HepG2 (cell line): ENCODE measurements at regions not wholly inside any gene's neighbourhood (a gene's known extent, or its start where the extent isn't known, plus 50 kb on each side); places are given as distances from the start of the nearest gene placed in this dataset.

Experiments
- ATAC-seq: fragments of 200-7000 bp; cut with Tn5 transposase; 3 replicates; pipeline ENCODE4 v1.9.1; 2020; ENCODE audit warnings: mild to moderate bottlenecking, moderate library complexity
- BruUV-seq: library from RNA; stranded (reverse); fragments of 400-500 nt; replicated peaks from 2 replicates; lab custom pipeline; 2021; lab: Mats Ljungman, UMichigan
- CTCF ChIA-PET: fragments of 300-600 bp; formaldehyde crosslinking; extraction: SDS; loops from one replicate; lab custom pipeline; 2021; ENCODE audit warnings: low total read pairs, inconsistent platforms, low intra/inter-chr PET ratio; lab: Yijun Ruan, JAX
- POLR2A ChIA-PET: fragments of 350-600 bp; sonication (Branson Sonifier 250); formaldehyde crosslinking; loops from one replicate; lab custom pipeline; 2020; ENCODE audit warnings: antibody characterized with exemption, inconsistent platforms; lab: Yijun Ruan, JAX
- DNase-seq: peaks from one replicate; pipeline ENCODE4 v3.0.0-alpha.2; 2015; ENCODE audit warnings: low spot score
- FAIRE-seq: peaks from 3 replicates; lab custom pipeline; 2011; peaks lifted over from hg19 to GRCh38; lab: Jason Lieb, UNC
- H2AFZ ChIP-seq: one replicate; pipeline ENCODE4 v1.6.1; 2011; ENCODE audit warnings: low read length, inconsistent platforms
- H3K27ac ChIP-seq: fragments of 300-600 bp; 3 replicates; pipeline ENCODE4 v1.8.0; 2011; ENCODE audit warnings: mixed run types, mild to moderate bottlenecking, mixed read lengths, low read length, inconsistent platforms; ENCODE audit not compliant: insufficient read depth; ENCODE audit errors: extremely low read length
- H3K27me3 ChIP-seq, 2 experiments: fragments of 200-600 bp in 1 of 2; 2 replicates in 1 of 2; 3 replicates in 1 of 2; pipeline versions ENCODE4 v1.6.0 to v1.8.0; 2011; ENCODE audit warnings: low read length in 2 of 2, mild to moderate bottlenecking in 2 of 2, moderate library complexity in 2 of 2, inconsistent platforms in 1 of 2; ENCODE audit not compliant: insufficient read depth in 2 of 2, control insufficient read depth in 1 of 2
- H3K36me3 ChIP-seq, 2 experiments: fragments of 200-600 bp in 1 of 2; replicated peaks in 1 of 2; 2 replicates in 1 of 2; 3 replicates in 1 of 2; pipeline versions ENCODE4 v1.5.1 to v1.8.0; 2011; ENCODE audit warnings: low read length in 2 of 2, inconsistent platforms in 1 of 2; ENCODE audit not compliant: insufficient read depth in 2 of 2, control insufficient read depth in 1 of 2
- H3K4me1 ChIP-seq: 2 replicates; pipeline ENCODE4 v1.5.1; 2012; ENCODE audit warnings: low read length, inconsistent platforms; ENCODE audit not compliant: insufficient read depth
- H3K4me2 ChIP-seq: 2 replicates; pipeline ENCODE4 v1.6.0; 2011; ENCODE audit warnings: low read depth, low read length, inconsistent platforms
- H3K4me3 ChIP-seq, 3 experiments: fragments of 200-600 bp in 1 of 3; sonication (generic), shearing (Covaris generic) in 1 of 3; replicated peaks in 1 of 3; 2 replicates each; pipeline ENCODE4 v1.5.1; 2011 to 2016; ENCODE audit warnings: low read length in 3 of 3, inconsistent platforms in 2 of 3, low read depth in 2 of 3, mild to moderate bottlenecking in 2 of 3, control low read depth in 1 of 3, mixed read lengths in 1 of 3; ENCODE audit not compliant: insufficient read depth in 1 of 3
- H3K79me2 ChIP-seq: one replicate; pipeline ENCODE4 v1.6.1; 2011; ENCODE audit warnings: low read length, inconsistent platforms; ENCODE audit not compliant: insufficient read depth
- H3K9ac ChIP-seq: 2 replicates; pipeline ENCODE4 v1.6.0; 2011; ENCODE audit warnings: mild to moderate bottlenecking, low read depth, low read length, inconsistent platforms; ENCODE audit not compliant: insufficient read depth
- H3K9me3 ChIP-seq: 2 replicates; pipeline ENCODE4 v1.5.1; 2012; ENCODE audit warnings: mild to moderate bottlenecking, low read length
- H4K20me1 ChIP-seq: 2 replicates; pipeline ENCODE4 v1.6.0; 2011; ENCODE audit warnings: inconsistent platforms, mild to moderate bottlenecking, low read length, moderate library complexity; ENCODE audit not compliant: insufficient read depth
- HDAC2 ChIP-seq: sonication (generic); formaldehyde crosslinking; IDR thresholded peaks from 2 replicates; pipeline ENCODE4 v1.4.0; 2020; ENCODE audit warnings: missing genetic modification reagents
- HES4 ChIP-seq: sonication (generic); formaldehyde crosslinking; IDR thresholded peaks from 2 replicates; pipeline ENCODE4 v1.9.0; 2021; ENCODE audit warnings: mild to moderate bottlenecking, missing genetic modification reagents, borderline replicate concordance
- MZF1 ChIP-seq: sonication (generic); formaldehyde crosslinking; IDR thresholded peaks from 2 replicates; pipeline ENCODE4 v1.8.1; 2023; ENCODE audit warnings: mild to moderate bottlenecking, missing genetic modification reagents, borderline replicate concordance
- NFE2L1 ChIP-seq: sonication (generic); formaldehyde crosslinking; IDR thresholded peaks from 2 replicates; pipeline ENCODE4 v1.4.0; 2020; ENCODE audit warnings: missing genetic modification reagents, mild to moderate bottlenecking, borderline replicate concordance
- SMAD1 ChIP-seq: sonication (generic); formaldehyde crosslinking; IDR thresholded peaks from 2 replicates; pipeline ENCODE4 v1.4.0; 2020; ENCODE audit warnings: missing genetic modification reagents, low read depth, mild to moderate bottlenecking, borderline replicate concordance
- ZNF20 ChIP-seq: sonication (generic); formaldehyde crosslinking; IDR thresholded peaks from 2 replicates; pipeline ENCODE4 v1.4.0; 2020; ENCODE audit warnings: mild to moderate bottlenecking, moderate library complexity, missing genetic modification reagents
- ZNF230 ChIP-seq: sonication (generic); formaldehyde crosslinking; IDR thresholded peaks from 2 replicates; pipeline ENCODE4 v1.4.0; 2020; ENCODE audit warnings: mild to moderate bottlenecking, missing genetic modification reagents
- ZNF232 ChIP-seq: sonication (generic); formaldehyde crosslinking; IDR thresholded peaks from 2 replicates; pipeline ENCODE4 v1.4.0; 2020; ENCODE audit warnings: missing genetic modification reagents, borderline replicate concordance
- ZNF496 ChIP-seq: sonication (generic); formaldehyde crosslinking; IDR thresholded peaks from 2 replicates; pipeline ENCODE4 v1.8.1; 2023; ENCODE audit warnings: mild to moderate bottlenecking, moderate library complexity, missing genetic modification reagents; ENCODE audit not compliant: insufficient replicate concordance
- ZSCAN25 ChIP-seq: sonication (generic); formaldehyde crosslinking; IDR thresholded peaks from 2 replicates; pipeline ENCODE4 v1.8.0; 2022; ENCODE audit warnings: mild to moderate bottlenecking, missing genetic modification reagents
- WGBS: methylation state at CpG from one replicate; pipeline ENCODE4 v1.1.6; 2017; ENCODE audit warnings: low lambda C conversion rate; 5-methylcytosine and 5-hydroxymethylcytosine counted together
- in situ Hi-C: cut with HindIII; loops from 2 replicates; pipeline ENCODE4 v1.10.0; 2017; ENCODE audit warnings: low pct_unique_long_range_greater_than_20kb; ENCODE audit not compliant: extremely low pct_ligation_motif_present
- intact Hi-C: fragments of 100-400 bp; cut with micrococcal nuclease; formaldehyde crosslinking; loops from one replicate; pipeline ENCODE4 v1.10.0; 2022; ENCODE audit not compliant: unreplicated experiment
- TF ChIP-seq, protein P1 (sequence below): sonication (generic); formaldehyde crosslinking; IDR thresholded peaks from 2 replicates; pipeline ENCODE4 v1.4.0; 2020; ENCODE audit warnings: mild to moderate bottlenecking, missing genetic modification reagents
- TF ChIP-seq, protein P2 (sequence below): sonication (generic); formaldehyde crosslinking; IDR thresholded peaks from 2 replicates; pipeline ENCODE4 v1.5.1; 2020; ENCODE audit warnings: mild to moderate bottlenecking, moderate library complexity, missing genetic modification reagents
- TF ChIP-seq, protein P3 (sequence below): sonication (generic); formaldehyde crosslinking; IDR thresholded peaks from 2 replicates; pipeline ENCODE4 v1.8.1; 2023; ENCODE audit warnings: mild to moderate bottlenecking, missing genetic modification reagents, borderline replicate concordance
- TF ChIP-seq, protein P4 (sequence below): sonication (generic); formaldehyde crosslinking; IDR thresholded peaks from 2 replicates; pipeline ENCODE4 v1.9.0; 2021; ENCODE audit warnings: missing genetic modification reagents, borderline replicate concordance
- TF ChIP-seq, protein P5 (sequence below): sonication (generic); formaldehyde crosslinking; IDR thresholded peaks from 2 replicates; pipeline ENCODE4 v1.8.0; 2022; ENCODE audit warnings: missing genetic modification reagents, low read depth, mild to moderate bottlenecking, borderline replicate concordance

DNA sequence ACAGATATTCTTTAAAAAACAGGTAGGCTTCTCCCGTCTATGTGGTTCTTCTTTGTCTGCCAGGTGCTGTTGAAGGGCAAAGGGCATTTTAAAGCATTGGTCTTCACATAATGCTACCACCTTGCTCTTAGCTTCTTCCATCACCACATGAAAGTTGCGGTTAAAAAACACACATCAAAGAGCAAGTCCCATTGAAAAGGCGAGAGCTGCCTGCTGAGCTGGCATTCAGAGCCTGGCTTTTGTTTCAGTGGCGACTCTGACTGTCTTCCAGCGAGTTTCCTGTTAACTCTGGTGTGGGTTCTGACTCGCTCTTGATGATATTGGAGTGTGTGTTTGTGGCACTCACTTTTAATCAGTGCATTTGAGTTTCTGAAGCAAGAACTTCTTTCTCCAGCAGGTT lies 624.9 kb upstream of the FANCL start (continued):
- TF ChIP-seq, protein P1, sequence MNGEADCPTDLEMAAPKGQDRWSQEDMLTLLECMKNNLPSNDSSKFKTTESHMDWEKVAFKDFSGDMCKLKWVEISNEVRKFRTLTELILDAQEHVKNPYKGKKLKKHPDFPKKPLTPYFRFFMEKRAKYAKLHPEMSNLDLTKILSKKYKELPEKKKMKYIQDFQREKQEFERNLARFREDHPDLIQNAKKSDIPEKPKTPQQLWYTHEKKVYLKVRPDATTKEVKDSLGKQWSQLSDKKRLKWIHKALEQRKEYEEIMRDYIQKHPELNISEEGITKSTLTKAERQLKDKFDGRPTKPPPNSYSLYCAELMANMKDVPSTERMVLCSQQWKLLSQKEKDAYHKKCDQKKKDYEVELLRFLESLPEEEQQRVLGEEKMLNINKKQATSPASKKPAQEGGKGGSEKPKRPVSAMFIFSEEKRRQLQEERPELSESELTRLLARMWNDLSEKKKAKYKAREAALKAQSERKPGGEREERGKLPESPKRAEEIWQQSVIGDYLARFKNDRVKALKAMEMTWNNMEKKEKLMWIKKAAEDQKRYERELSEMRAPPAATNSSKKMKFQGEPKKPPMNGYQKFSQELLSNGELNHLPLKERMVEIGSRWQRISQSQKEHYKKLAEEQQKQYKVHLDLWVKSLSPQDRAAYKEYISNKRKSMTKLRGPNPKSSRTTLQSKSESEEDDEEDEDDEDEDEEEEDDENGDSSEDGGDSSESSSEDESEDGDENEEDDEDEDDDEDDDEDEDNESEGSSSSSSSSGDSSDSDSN (CRISPR knock-in tag), result no peak
- TF ChIP-seq, all 625 proteins: peak for 0

DNA sequence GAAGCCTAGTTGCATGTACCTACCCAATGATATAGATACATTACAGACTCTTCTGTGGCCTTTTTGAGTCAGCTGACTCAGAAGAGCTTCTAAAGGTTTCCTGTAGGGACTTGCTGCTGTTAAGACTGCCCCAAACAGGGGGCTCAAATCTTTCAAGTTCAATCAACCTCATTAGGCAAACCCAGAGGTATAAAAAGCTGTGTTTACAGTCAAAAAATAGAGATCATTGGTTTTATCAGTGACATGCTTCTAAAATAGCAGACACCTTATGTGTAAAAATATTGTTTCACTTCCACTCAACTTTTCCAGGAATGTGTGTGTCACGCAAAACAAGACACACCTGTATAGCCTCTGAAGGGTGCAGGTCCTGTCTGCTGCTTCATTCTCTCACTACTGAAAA lies 624.3 kb upstream of the FANCL start:
- no peak overlapping the region for H3K9ac ChIP-seq
- no peaks in the 10 kb centered on the region for H3K27me3 ChIP-seq
- intact Hi-C loops, result no loop called here
- no peak for ATAC-seq
- CTCF ChIA-PET, result no interaction called here
- peaks cover 13% of the 10 kb centered on the region; the same call in 1 of the 2 replicates for H3K4me1 ChIP-seq
- WGBS, result 67% methylated on average over 1 of the region's 1 CpG
- in situ Hi-C loops, result no loop called here
- H3K36me3 ChIP-seq, result no peaks in the 10 kb centered on the region
- no peak overlapping the region for H3K4me2 ChIP-seq
- POLR2A ChIA-PET, result no interaction called here
- no TSS peak for BruUV-seq
- no peak overlapping the region for H3K27ac ChIP-seq
- FAIRE-seq, result no peak
- no peak for DNase-seq
- H3K79me2 ChIP-seq, result no peaks in the 10 kb centered on the region
- H3K9me3 ChIP-seq, result peaks cover 10% of the 10 kb centered on the region; the same call in 1 of the 2 replicates
- H2AFZ ChIP-seq, result no peak overlapping the region
- H4K20me1 ChIP-seq, result no peaks in the 10 kb centered on the region
- no peak overlapping the region for H3K4me3 ChIP-seq
- TF ChIP-seq ZNF230 (CRISPR knock-in tag) (no peak), ZSCAN25 (CRISPR knock-in tag) (no peak), ZNF20 (no peak), MZF1 (CRISPR knock-in tag) (no peak), NFE2L1 (CRISPR knock-in tag) (no peak), HDAC2 (CRISPR knock-in tag) (no peak), ZNF496 (CRISPR knock-in tag) (no peak), SMAD1 (CRISPR knock-in tag) (no peak), HES4 (no peak), ZNF232 (no peak)
- TF ChIP-seq, protein P2, sequence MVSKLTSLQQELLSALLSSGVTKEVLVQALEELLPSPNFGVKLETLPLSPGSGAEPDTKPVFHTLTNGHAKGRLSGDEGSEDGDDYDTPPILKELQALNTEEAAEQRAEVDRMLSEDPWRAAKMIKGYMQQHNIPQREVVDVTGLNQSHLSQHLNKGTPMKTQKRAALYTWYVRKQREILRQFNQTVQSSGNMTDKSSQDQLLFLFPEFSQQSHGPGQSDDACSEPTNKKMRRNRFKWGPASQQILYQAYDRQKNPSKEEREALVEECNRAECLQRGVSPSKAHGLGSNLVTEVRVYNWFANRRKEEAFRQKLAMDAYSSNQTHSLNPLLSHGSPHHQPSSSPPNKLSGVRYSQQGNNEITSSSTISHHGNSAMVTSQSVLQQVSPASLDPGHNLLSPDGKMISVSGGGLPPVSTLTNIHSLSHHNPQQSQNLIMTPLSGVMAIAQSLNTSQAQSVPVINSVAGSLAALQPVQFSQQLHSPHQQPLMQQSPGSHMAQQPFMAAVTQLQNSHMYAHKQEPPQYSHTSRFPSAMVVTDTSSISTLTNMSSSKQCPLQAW (CRISPR knock-in tag), result no peak
- TF ChIP-seq, protein P3, sequence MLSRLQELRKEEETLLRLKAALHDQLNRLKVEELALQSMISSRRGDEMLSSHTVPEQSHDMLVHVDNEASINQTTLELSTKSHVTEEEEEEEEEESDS (CRISPR knock-in tag), result no peak
- TF ChIP-seq, protein P4, sequence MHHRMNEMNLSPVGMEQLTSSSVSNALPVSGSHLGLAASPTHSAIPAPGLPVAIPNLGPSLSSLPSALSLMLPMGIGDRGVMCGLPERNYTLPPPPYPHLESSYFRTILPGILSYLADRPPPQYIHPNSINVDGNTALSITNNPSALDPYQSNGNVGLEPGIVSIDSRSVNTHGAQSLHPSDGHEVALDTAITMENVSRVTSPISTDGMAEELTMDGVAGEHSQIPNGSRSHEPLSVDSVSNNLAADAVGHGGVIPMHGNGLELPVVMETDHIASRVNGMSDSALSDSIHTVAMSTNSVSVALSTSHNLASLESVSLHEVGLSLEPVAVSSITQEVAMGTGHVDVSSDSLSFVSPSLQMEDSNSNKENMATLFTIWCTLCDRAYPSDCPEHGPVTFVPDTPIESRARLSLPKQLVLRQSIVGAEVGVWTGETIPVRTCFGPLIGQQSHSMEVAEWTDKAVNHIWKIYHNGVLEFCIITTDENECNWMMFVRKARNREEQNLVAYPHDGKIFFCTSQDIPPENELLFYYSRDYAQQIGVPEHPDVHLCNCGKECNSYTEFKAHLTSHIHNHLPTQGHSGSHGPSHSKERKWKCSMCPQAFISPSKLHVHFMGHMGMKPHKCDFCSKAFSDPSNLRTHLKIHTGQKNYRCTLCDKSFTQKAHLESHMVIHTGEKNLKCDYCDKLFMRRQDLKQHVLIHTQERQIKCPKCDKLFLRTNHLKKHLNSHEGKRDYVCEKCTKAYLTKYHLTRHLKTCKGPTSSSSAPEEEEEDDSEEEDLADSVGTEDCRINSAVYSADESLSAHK, result no peak
- TF ChIP-seq, protein P5, sequence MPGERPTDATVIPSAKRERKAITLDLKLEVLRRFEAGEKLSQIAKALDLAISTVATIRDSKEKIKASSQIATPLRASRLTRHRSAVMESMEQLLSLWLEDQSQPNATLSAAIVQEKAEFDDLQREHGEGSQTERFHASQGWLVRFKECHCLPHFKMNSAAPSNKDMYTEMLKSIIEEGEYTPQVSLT, result no peak
